Upper lobe of left lung (tissue), 6 donors: ENCODE measurements at regions not wholly inside any gene's neighbourhood (a gene's known extent, or its start where the extent isn't known, plus 50 kb on each side); places are given as distances from the start of the nearest gene placed in this dataset.

Experiments used
- ATAC-seq, 2 donors: fragments of 200-7000 bp; cut with Tn5 transposase; one replicate each; pipeline ENCODE4 v1.9.1; 2022; ENCODE audit warnings: mild to moderate bottlenecking in 2 of 2, moderate library complexity in 2 of 2; ENCODE audit not compliant: low FRiP score in 2 of 2
- DNase-seq, 2 donors: peaks; one replicate each; pipeline ENCODE4 v3.0.0-alpha.2; 2019 to 2020
- H3K27ac ChIP-seq, 4 donors: fragments of 200-600 bp; sonication (generic); one replicate each; pipeline ENCODE4 v1.5.1; 2016 to 2019
- H3K27me3 ChIP-seq, 4 donors: fragments of 200-600 bp; sonication (generic); one replicate each; pipeline ENCODE4 v1.5.1; 2017 to 2019
- H3K36me3 ChIP-seq, 4 donors: fragments of 200-600 bp; sonication (generic); one replicate each; pipeline ENCODE4 v1.5.1; 2016 to 2019
- H3K4me1 ChIP-seq, 4 donors: fragments of 200-600 bp; sonication (generic); one replicate each; pipeline ENCODE4 v1.5.1; 2018 to 2019
- H3K4me3 ChIP-seq, 4 donors: fragments of 200-600 bp; sonication (generic); one replicate each; pipeline ENCODE4 v1.5.1; 2017 to 2019; ENCODE audit warnings: mild to moderate bottlenecking in 2 of 4, moderate library complexity in 1 of 4
- H3K9me3 ChIP-seq, 4 donors: fragments of 200-600 bp; sonication (generic); one replicate each; pipeline ENCODE4 v1.5.1; 2018 to 2019
- CTCF ChIP-seq, 6 experiments: fragments of 450-650 bp in 4 of 6; fragments of 200-600 bp in 2 of 6; sonication (generic) in 2 of 6; IDR thresholded peaks; one replicate each; pipeline ENCODE4 v1.5.1; 2016 to 2019; ENCODE audit warnings: antibody characterized with exemption in 6 of 6
- EP300 ChIP-seq, 4 donors: sonication (generic); formaldehyde crosslinking; IDR thresholded peaks; one replicate each; pipeline ENCODE4 v1.5.1; 2017; ENCODE audit warnings: antibody characterized with exemption in 4 of 4, control low read depth in 2 of 4
- POLR2A ChIP-seq, 4 donors: fragments of 450-650 bp; IDR thresholded peaks; one replicate each; pipeline ENCODE4 v1.5.1; 2016 to 2017; ENCODE audit warnings: antibody characterized with exemption in 4 of 4, mild to moderate bottlenecking in 2 of 4
- POLR2AphosphoS5 ChIP-seq, 2 donors: sonication (generic); formaldehyde crosslinking; IDR thresholded peaks; one replicate each; pipeline ENCODE4 v1.5.1; 2017; ENCODE audit warnings: antibody characterized with exemption in 2 of 2
- WGBS, 2 donors: methylation state at CpG; one replicate each; pipeline ENCODE4 v1.1.5; 2017 to 2018; 5-methylcytosine and 5-hydroxymethylcytosine counted together
- donor health status: DM: no; HTN: no; CAD: no; lungs with moderate emphysema.
- donor health status: DM: no; HTN: yes; CAD: no; lungs with severe emphysema.

GRCh38 chr4:189850239-189850856 is 90.3 kb upstream of the FRG1 start:
- H3K9me3 ChIP-seq: peaks cover 0 to 5% (median 0%) of the 10 kb centered on the region in 4 donors
- H3K27me3 ChIP-seq: no peaks in the 10 kb centered on the region
- no peak overlapping the region for H3K27ac ChIP-seq
- DNase-seq (no peak), ATAC-seq (no peak)
- no peaks in the 10 kb centered on the region for H3K36me3 ChIP-seq
- 75 to 87% methylated on average over 3 of the region's 3 CpGs for WGBS, 2 donors
- TF ChIP-seq CTCF (IDR thresholded peaks at IDR 0.05) (no peak), POLR2A (IDR thresholded peaks at IDR 0.05) (no peak), EP300 (IDR thresholded peaks at IDR 0.05) (no peak), POLR2AphosphoS5 (IDR thresholded peaks at IDR 0.05) (no peak)
- H3K4me1 ChIP-seq: no peaks in the 10 kb centered on the region
- no peak overlapping the region for H3K4me3 ChIP-seq

- DNase-seq (no peak), ATAC-seq (no peak)
- Histone ChIP-seq H3K4me1 (no peaks in the 10 kb centered on the region), H3K9me3 (peaks cover 0 to 5% (median 0%) of the 10 kb centered on the region in 4 donors), H3K4me3 (no peak overlapping the region), H3K36me3 (no peaks in the 10 kb centered on the region), H3K27ac (no peak overlapping the region), H3K27me3 (no peaks in the 10 kb centered on the region)
- TF ChIP-seq EP300 (IDR thresholded peaks at IDR 0.05): no peak
- no peak for TF ChIP-seq POLR2A (IDR thresholded peaks at IDR 0.05)
- WGBS, 2 donors: 83% methylated on average over 4 of the region's 4 CpGs
Measured at GRCh38 chr4:189858435-189858834, 82.2 kb upstream of the FRG1 start.

GRCh38 chr4:189861101-189861500 is 79.6 kb upstream of the FRG1 start:
- Histone ChIP-seq H3K36me3 (no peaks in the 10 kb centered on the region), H3K4me1 (no peaks in the 10 kb centered on the region), H3K27me3 (no peaks in the 10 kb centered on the region), H3K4me3 (no peak overlapping the region), H3K9me3 (no peaks in the 10 kb centered on the region), H3K27ac (no peak overlapping the region)
- TF ChIP-seq EP300 (IDR thresholded peaks at IDR 0.05): no peak
- TF ChIP-seq CTCF (IDR thresholded peaks at IDR 0.05): no peak
- no peak for TF ChIP-seq POLR2AphosphoS5 (IDR thresholded peaks at IDR 0.05)
- no peak for TF ChIP-seq POLR2A (IDR thresholded peaks at IDR 0.05)
- ATAC-seq: no peak
- DNase-seq: no peak

GRCh38 chr4:189869236-189869635 is 71.4 kb upstream of the FRG1 start:
- no peak for TF ChIP-seq POLR2A (IDR thresholded peaks at IDR 0.05)
- TF ChIP-seq CTCF (IDR thresholded peaks at IDR 0.05): no peak
- TF ChIP-seq POLR2AphosphoS5 (IDR thresholded peaks at IDR 0.05): no peak
- no peak for TF ChIP-seq EP300 (IDR thresholded peaks at IDR 0.05)
- DNase-seq: no peak
- H3K4me1 ChIP-seq: no peaks in the 10 kb centered on the region
- H3K27me3 ChIP-seq: no peaks in the 10 kb centered on the region
- ATAC-seq: no peak
- 67 to 100% methylated on average over 4 to 7 of the region's 7 CpGs for WGBS, 2 donors
- H3K9me3 ChIP-seq: no peaks in the 10 kb centered on the region
- H3K36me3 ChIP-seq: no peaks in the 10 kb centered on the region
- H3K27ac ChIP-seq: no peak overlapping the region
- H3K4me3 ChIP-seq: no peak overlapping the region

- 79 to 81% methylated on average over 7 to 9 of the region's 9 CpGs for WGBS, 2 donors
- Histone ChIP-seq H3K4me3 (no peak overlapping the region), H3K4me1 (no peaks in the 10 kb centered on the region), H3K27me3 (no peaks in the 10 kb centered on the region), H3K36me3 (no peaks in the 10 kb centered on the region), H3K9me3 (no peaks in the 10 kb centered on the region), H3K27ac (no peak overlapping the region)
- DNase-seq (no peak), ATAC-seq (no peak)
- TF ChIP-seq EP300 (IDR thresholded peaks at IDR 0.05) (no peak), CTCF (IDR thresholded peaks at IDR 0.05) (no peak), POLR2AphosphoS5 (IDR thresholded peaks at IDR 0.05) (no peak), POLR2A (IDR thresholded peaks at IDR 0.05) (no peak)
Measured at GRCh38 chr4:189870511-189871234, 70.0 kb upstream of the FRG1 start.
